Hepatocyte (in vitro differentiated cells): ENCODE measurements at regions not wholly inside any gene's neighbourhood (a gene's known extent, or its start where the extent isn't known, plus 50 kb on each side); places are given as distances from the start of the nearest gene placed in this dataset.

Experiments
- DNase-seq: peaks from one replicate; pipeline ENCODE4 v3.0.0-alpha.2; 2016; ENCODE audit warnings: low spot score
- H2AFZ ChIP-seq: fragments of 200-600 bp; sonication (generic); 2 replicates; pipeline ENCODE4 v1.6.0; 2016; ENCODE audit warnings: antibody characterized with exemption, mild to moderate bottlenecking
- H3K27ac ChIP-seq: fragments of 200-600 bp; sonication (generic); 2 replicates; pipeline ENCODE4 v1.5.1; 2016; ENCODE audit warnings: mild to moderate bottlenecking
- H3K27me3 ChIP-seq: fragments of 200-600 bp; sonication (generic); 2 replicates; pipeline ENCODE4 v1.6.1; 2016
- H3K36me3 ChIP-seq: fragments of 200-600 bp; sonication (generic); replicated peaks from 2 replicates; pipeline ENCODE4 v1.5.1; 2016; ENCODE audit warnings: low read depth; ENCODE audit not compliant: insufficient read depth
- H3K4me1 ChIP-seq: fragments of 200-600 bp; sonication (generic); 2 replicates; pipeline ENCODE4 v1.5.1; 2016; ENCODE audit warnings: mild to moderate bottlenecking, moderate library complexity; ENCODE audit not compliant: insufficient read depth
- H3K4me2 ChIP-seq: fragments of 200-600 bp; sonication (generic); 2 replicates; pipeline ENCODE4 v1.6.0; 2016
- H3K4me3 ChIP-seq: fragments of 200-600 bp; sonication (generic); 2 replicates; pipeline ENCODE4 v1.5.1; 2016; ENCODE audit warnings: mild to moderate bottlenecking
- H3K79me2 ChIP-seq: fragments of 200-600 bp; sonication (generic); 2 replicates; pipeline ENCODE4 v1.6.0; 2017; ENCODE audit warnings: mild to moderate bottlenecking
- H3K9me2 ChIP-seq: fragments of 200-600 bp; sonication (generic); replicated peaks from 2 replicates; pipeline ENCODE4 v1.6.0; 2017; ENCODE audit warnings: mild to moderate bottlenecking; ENCODE audit not compliant: insufficient read depth
- H3K9me3 ChIP-seq: fragments of 200-600 bp; sonication (generic); 2 replicates; pipeline ENCODE4 v1.5.1; 2016; ENCODE audit warnings: low read depth, mild to moderate bottlenecking
- H4K20me1 ChIP-seq: fragments of 200-600 bp; sonication (generic); 2 replicates; pipeline ENCODE4 v1.6.0; 2016; ENCODE audit warnings: mild to moderate bottlenecking; ENCODE audit not compliant: insufficient read depth, poor library complexity, severe bottlenecking
- EZH2 ChIP-seq: fragments of 200-600 bp; sonication (generic); IDR thresholded peaks from 2 replicates; pipeline ENCODE4 v1.6.1; 2016; ENCODE audit warnings: antibody characterized with exemption, mild to moderate bottlenecking, borderline replicate concordance
- EZH2phosphoT487 ChIP-seq: fragments of 200-600 bp; sonication (generic); IDR thresholded peaks from one replicate; pipeline ENCODE4 v1.6.1; 2018; ENCODE audit warnings: antibody characterized with exemption, mild to moderate bottlenecking, low read depth, moderate library complexity; ENCODE audit not compliant: unreplicated experiment, severe bottlenecking
- WGBS: methylation state at CpG from one replicate; pipeline ENCODE4 v1.1.6; 2016; ENCODE audit warnings: low lambda C conversion rate; ENCODE audit errors: missing lambda C conversion rate; 5-methylcytosine and 5-hydroxymethylcytosine counted together
- TF ChIP-seq, protein P1 (sequence below): fragments of 200-600 bp; sonication (generic); IDR thresholded peaks from 2 replicates; pipeline ENCODE4 v1.5.1; 2016; ENCODE audit warnings: antibody characterized with exemption, mild to moderate bottlenecking; ENCODE audit not compliant: poor library complexity

DNA sequence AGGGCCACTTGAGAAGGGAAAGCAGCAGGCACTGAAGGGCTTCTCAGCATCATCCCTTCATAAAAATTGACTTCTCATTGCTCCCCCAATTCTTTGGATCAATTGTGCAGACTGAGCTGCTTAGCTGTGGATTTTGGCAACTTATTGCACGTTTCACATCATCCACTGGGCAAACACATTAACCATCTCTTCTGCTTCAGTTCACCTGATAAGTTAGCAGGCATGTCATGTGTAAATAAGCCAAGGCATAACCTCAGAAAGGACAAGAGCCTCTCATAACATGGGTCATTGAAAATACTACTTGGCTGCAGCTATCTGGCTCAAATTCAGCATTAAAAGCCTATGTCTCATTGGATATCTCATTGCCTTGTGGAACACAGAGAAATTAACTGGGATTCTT is 366.5 kb downstream of the LRRC3B start:
- H3K4me2 ChIP-seq = no peak overlapping the region
- no peaks in the 10 kb centered on the region for H3K9me2 ChIP-seq
- no peaks in the 10 kb centered on the region for H3K36me3 ChIP-seq
- no peaks in the 10 kb centered on the region for H3K4me1 ChIP-seq
- no peaks in the 10 kb centered on the region for H3K27me3 ChIP-seq
- H4K20me1 ChIP-seq = no peaks in the 10 kb centered on the region
- H3K4me3 ChIP-seq = no peak overlapping the region
- DNase-seq = no peak
- no peak for TF ChIP-seq EZH2phosphoT487
- H3K79me2 ChIP-seq = no peaks in the 10 kb centered on the region
- H3K9me3 ChIP-seq = no peaks in the 10 kb centered on the region
- no peak overlapping the region for H3K27ac ChIP-seq
- no peak overlapping the region for H2AFZ ChIP-seq
- WGBS = 42% methylated on average over 1 of the region's 1 CpG

DNA sequence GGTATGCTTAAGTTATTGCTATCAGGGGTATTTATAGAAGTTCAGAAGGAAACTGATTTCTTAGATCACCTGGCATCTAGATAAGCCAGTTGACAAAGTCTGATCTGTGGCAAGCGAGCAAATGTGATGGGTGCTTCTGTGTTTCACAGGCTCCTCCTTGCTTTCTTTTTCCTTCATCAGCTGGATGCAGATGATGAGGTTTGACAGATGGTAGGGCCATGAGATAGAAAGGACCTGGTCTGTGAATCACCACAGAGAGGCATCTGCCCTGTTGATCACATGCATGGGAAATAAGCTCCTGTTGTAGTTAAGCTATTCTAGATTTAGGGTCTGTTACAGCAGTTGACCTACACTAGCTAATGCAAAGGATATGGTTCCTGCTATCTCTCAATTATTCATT is 372.0 kb downstream of the NEK10 start:
- no peak overlapping the region for H2AFZ ChIP-seq
- no peaks in the 10 kb centered on the region for H3K9me2 ChIP-seq
- H3K79me2 ChIP-seq = no peaks in the 10 kb centered on the region
- no peaks in the 10 kb centered on the region for H3K9me3 ChIP-seq
- TF ChIP-seq, protein P1, sequence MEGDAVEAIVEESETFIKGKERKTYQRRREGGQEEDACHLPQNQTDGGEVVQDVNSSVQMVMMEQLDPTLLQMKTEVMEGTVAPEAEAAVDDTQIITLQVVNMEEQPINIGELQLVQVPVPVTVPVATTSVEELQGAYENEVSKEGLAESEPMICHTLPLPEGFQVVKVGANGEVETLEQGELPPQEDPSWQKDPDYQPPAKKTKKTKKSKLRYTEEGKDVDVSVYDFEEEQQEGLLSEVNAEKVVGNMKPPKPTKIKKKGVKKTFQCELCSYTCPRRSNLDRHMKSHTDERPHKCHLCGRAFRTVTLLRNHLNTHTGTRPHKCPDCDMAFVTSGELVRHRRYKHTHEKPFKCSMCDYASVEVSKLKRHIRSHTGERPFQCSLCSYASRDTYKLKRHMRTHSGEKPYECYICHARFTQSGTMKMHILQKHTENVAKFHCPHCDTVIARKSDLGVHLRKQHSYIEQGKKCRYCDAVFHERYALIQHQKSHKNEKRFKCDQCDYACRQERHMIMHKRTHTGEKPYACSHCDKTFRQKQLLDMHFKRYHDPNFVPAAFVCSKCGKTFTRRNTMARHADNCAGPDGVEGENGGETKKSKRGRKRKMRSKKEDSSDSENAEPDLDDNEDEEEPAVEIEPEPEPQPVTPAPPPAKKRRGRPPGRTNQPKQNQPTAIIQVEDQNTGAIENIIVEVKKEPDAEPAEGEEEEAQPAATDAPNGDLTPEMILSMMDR = no peak
- TF ChIP-seq EZH2 (no peak), EZH2phosphoT487 (no peak)
- no peak for DNase-seq
- H3K4me3 ChIP-seq = no peak overlapping the region
- no peak overlapping the region for H3K27ac ChIP-seq
- no peaks in the 10 kb centered on the region for H3K4me1 ChIP-seq
- no peaks in the 10 kb centered on the region for H3K27me3 ChIP-seq
- 100% methylated on average over 1 of the region's 1 CpG for WGBS
- no peak overlapping the region for H3K4me2 ChIP-seq
- no peaks in the 10 kb centered on the region for H4K20me1 ChIP-seq
- no peaks in the 10 kb centered on the region for H3K36me3 ChIP-seq

DNA sequence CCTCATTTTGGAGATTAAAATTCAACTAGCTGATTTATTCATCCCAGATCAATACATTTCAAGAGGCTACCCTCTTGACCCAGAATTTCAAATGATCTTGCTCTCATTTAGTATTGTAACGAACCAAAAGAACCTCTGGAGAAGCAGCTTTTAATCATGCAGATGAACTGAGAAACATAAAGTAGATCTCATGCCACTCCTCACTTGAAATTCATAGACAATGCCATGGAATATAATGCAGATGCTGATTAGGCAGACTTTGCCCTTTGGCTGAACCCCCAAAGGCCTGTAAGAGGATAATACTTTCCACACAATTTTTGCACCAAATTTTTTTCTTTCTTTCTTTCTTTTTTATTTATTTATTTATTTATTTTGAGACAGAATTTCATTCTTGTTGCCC is 358.3 kb downstream of the NEK10 start:
- H4K20me1 ChIP-seq = no peaks in the 10 kb centered on the region
- no peak overlapping the region for H3K4me2 ChIP-seq
- no peaks in the 10 kb centered on the region for H3K27me3 ChIP-seq
- H3K9me2 ChIP-seq = no peaks in the 10 kb centered on the region
- no peak overlapping the region for H3K4me3 ChIP-seq
- H3K79me2 ChIP-seq = no peaks in the 10 kb centered on the region
- no peak overlapping the region for H3K27ac ChIP-seq
- no peak overlapping the region for H2AFZ ChIP-seq
- no peaks in the 10 kb centered on the region for H3K9me3 ChIP-seq
- TF ChIP-seq EZH2 (no peak), EZH2phosphoT487 (no peak)
- TF ChIP-seq, protein P1 = no peak
- 94% methylated on average over 1 of the region's 1 CpG for WGBS
- DNase-seq = no peak
- H3K36me3 ChIP-seq = no peaks in the 10 kb centered on the region
- H3K4me1 ChIP-seq = no peaks in the 10 kb centered on the region

DNA sequence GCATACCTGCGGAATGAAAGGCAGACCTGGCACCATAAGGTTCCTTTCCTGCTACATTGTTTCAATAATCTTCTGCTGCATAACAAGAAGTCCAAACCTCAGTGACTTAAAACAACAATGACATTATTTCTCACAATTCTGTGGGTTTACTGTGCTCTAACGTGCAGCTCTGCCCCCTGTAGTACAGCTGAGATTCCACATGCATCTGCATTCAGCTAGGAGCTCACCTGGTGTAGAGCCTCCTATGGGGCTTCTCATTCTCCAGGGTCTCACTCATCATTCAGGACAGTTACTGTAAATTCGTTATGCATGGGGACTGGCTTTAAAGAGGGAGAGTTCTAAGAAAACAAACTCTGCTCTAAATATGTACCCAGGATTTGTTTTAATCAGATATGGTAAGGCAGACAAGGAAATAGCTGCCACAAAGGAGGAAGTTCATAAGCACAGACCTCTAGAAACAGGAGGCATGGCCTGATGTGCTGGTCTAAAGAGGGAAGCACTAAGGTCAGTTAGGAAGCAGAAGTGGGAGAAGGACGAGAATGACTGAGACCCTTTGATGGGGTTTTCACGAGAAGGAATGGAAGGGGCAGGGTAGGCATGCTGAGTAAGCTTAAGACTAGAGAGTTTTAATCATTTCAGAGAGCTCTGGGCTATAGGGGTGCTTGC is 347.0 kb downstream of the NEK10 start:
- Histone ChIP-seq H3K4me3 (no peak overlapping the region), H3K27me3 (no peaks in the 10 kb centered on the region), H4K20me1 (no peaks in the 10 kb centered on the region), H3K79me2 (no peaks in the 10 kb centered on the region), H2AFZ (no peak overlapping the region), H3K4me1 (no peaks in the 10 kb centered on the region), H3K9me2 (no peaks in the 10 kb centered on the region), H3K9me3 (no peaks in the 10 kb centered on the region), H3K27ac (no peak overlapping the region), H3K4me2 (no peak overlapping the region), H3K36me3 (no peaks in the 10 kb centered on the region)
- TF ChIP-seq EZH2phosphoT487 = no peak
- TF ChIP-seq, protein P1 = no peak
- no peak for TF ChIP-seq EZH2
- DNase-seq = no peak
- WGBS = 66% methylated on average over 5 of the region's 5 CpGs
